H1 (cell line): ENCODE measurements at regions not wholly inside any gene's neighbourhood (a gene's known extent, or its start where the extent isn't known, plus 50 kb on each side); places are given as distances from the start of the nearest gene placed in this dataset.

Source experiments
- CTCF ChIA-PET: fragments of 300-600 bp; sonication (Branson Sonifier 250); formaldehyde crosslinking; loops from one replicate; lab custom pipeline; 2021; ENCODE audit not compliant: partially characterized antibody; lab: Charles Lee
- POLR2A ChIA-PET: fragments of 300-600 bp; sonication (Branson Sonifier 250); formaldehyde crosslinking; loops from one replicate; lab custom pipeline; 2021; ENCODE audit warnings: inconsistent platforms; ENCODE audit not compliant: partially characterized antibody; lab: Charles Lee
- DNase-seq, 2 experiments: peaks; one replicate each; pipeline versions ENCODE4 v3.0.0 to v3.0.0-alpha.2; 2010 to 2022; ENCODE audit warnings: low spot score in 2 of 2, low read depth in 1 of 2, mixed read lengths in 1 of 2
- FAIRE-seq: peaks from 2 replicates; lab custom pipeline; 2011; peaks lifted over from hg19 to GRCh38; lab: Jason Lieb, UNC
- H2AFZ ChIP-seq: 2 replicates; pipeline ENCODE4 v1.8.1; 2012; ENCODE audit warnings: low read length, inconsistent platforms
- H2AK5ac ChIP-seq: 2 replicates; pipeline ENCODE4 v1.6.1; 2013; ENCODE audit warnings: low read depth, low read length
- H2BK120ac ChIP-seq: replicated peaks from 2 replicates; pipeline ENCODE3; 2013; ENCODE audit warnings: low read depth, low read length, inconsistent platforms
- H2BK12ac ChIP-seq: 2 replicates; pipeline ENCODE4 v1.6.1; 2013; ENCODE audit warnings: low read depth, low read length
- H2BK15ac ChIP-seq: 2 replicates; pipeline ENCODE4 v1.6.1; 2013; ENCODE audit warnings: low read length
- H2BK20ac ChIP-seq: 2 replicates; pipeline ENCODE4 v1.6.1; 2013; ENCODE audit warnings: low read length
- H2BK5ac ChIP-seq: 2 replicates; pipeline ENCODE4 v1.6.1; 2013; ENCODE audit warnings: low read depth, low read length
- H3K14ac ChIP-seq: 2 replicates; pipeline ENCODE4 v1.6.1; 2013; ENCODE audit warnings: inconsistent platforms; ENCODE audit not compliant: insufficient read length
- H3K18ac ChIP-seq: 2 replicates; pipeline ENCODE4 v1.6.1; 2013; ENCODE audit warnings: low read length; ENCODE audit errors: extremely low read depth
- H3K23ac ChIP-seq: 2 replicates; pipeline ENCODE4 v1.6.1; 2013; ENCODE audit warnings: inconsistent platforms; ENCODE audit not compliant: insufficient read length
- H3K23me2 ChIP-seq: 2 replicates; pipeline ENCODE4 v1.6.1; 2013; ENCODE audit warnings: low read depth, low read length
- H3K27ac ChIP-seq: 2 replicates; pipeline ENCODE4 v1.6.1; 2011; ENCODE audit warnings: low read depth, low read length, inconsistent platforms
- H3K27me3 ChIP-seq, 4 experiments: replicated peaks in 1 of 4; 1 replicate in 1 of 4; 2 replicates in 3 of 4; pipeline versions ENCODE4 v1.6.1 to v1.8.1; 2011 to 2013; ENCODE audit warnings: low read length in 3 of 4, mild to moderate bottlenecking in 3 of 4, inconsistent platforms in 2 of 4, mixed read lengths in 2 of 4, moderate library complexity in 1 of 4; ENCODE audit not compliant: control insufficient read depth in 3 of 4, insufficient read depth in 3 of 4; ENCODE audit errors: extremely low read depth in 1 of 4
- H3K36me3 ChIP-seq, 4 experiments: 2 replicates each; pipeline versions ENCODE4 v1.6.1 to v1.8.1; 2011 to 2013; ENCODE audit warnings: mild to moderate bottlenecking in 4 of 4, low read length in 3 of 4, moderate library complexity in 2 of 4, control low read depth in 1 of 4, inconsistent platforms in 1 of 4; ENCODE audit not compliant: insufficient read depth in 4 of 4, control insufficient read depth in 2 of 4
- H3K4ac ChIP-seq: replicated peaks from 2 replicates; pipeline ENCODE3; 2013; ENCODE audit warnings: low read length, low read depth, mixed read lengths, inconsistent platforms; ENCODE audit not compliant: insufficient read length
- H3K4me1 ChIP-seq, 4 experiments: replicated peaks in 1 of 4; 1 replicate in 1 of 4; 2 replicates in 3 of 4; pipeline versions ENCODE4 v1.6.1 to v1.8.1; 2011 to 2013; ENCODE audit warnings: low read length in 3 of 4, inconsistent platforms in 2 of 4, mixed read lengths in 1 of 4; ENCODE audit not compliant: insufficient read depth in 4 of 4, control insufficient read depth in 3 of 4
- H3K4me2 ChIP-seq, 2 experiments: 2 replicates each; pipeline versions ENCODE4 v1.6.1 to v1.8.1; 2011 to 2013; ENCODE audit warnings: low read depth in 2 of 2, low read length in 2 of 2, control low read depth in 1 of 2, inconsistent platforms in 1 of 2, mild to moderate bottlenecking in 1 of 2; ENCODE audit not compliant: insufficient read depth in 1 of 2
- H3K4me3 ChIP-seq, 4 experiments: fragments of 200-600, 300-600 bp in 1 of 4; sonication (generic), shearing (Covaris generic), sonication (Bioruptor Twin) in 1 of 4; 2 replicates each; pipeline versions ENCODE4 v1.5.1 to v1.8.1; 2011 to 2016; ENCODE audit warnings: low read length in 4 of 4, low read depth in 3 of 4, control low read depth in 2 of 4, inconsistent platforms in 2 of 4, mild to moderate bottlenecking in 2 of 4, mixed read lengths in 1 of 4, moderate library complexity in 1 of 4; ENCODE audit not compliant: insufficient read depth in 2 of 4; ENCODE audit errors: extremely low read depth in 1 of 4
- H3K56ac ChIP-seq: replicated peaks from 2 replicates; pipeline ENCODE3; 2013; ENCODE audit warnings: low read depth, mild to moderate bottlenecking, mixed read lengths, low read length, inconsistent platforms; ENCODE audit not compliant: insufficient read length
- H3K79me1 ChIP-seq: 2 replicates; pipeline ENCODE4 v1.6.1; 2013; ENCODE audit warnings: low read depth, low read length, control low read depth
- H3K79me2 ChIP-seq, 2 experiments: 2 replicates each; pipeline versions ENCODE4 v1.6.1 to v1.8.1; 2012 to 2013; ENCODE audit warnings: low read length in 2 of 2, mild to moderate bottlenecking in 2 of 2, inconsistent platforms in 1 of 2; ENCODE audit not compliant: insufficient read depth in 2 of 2, control insufficient read depth in 1 of 2
- H3K9ac ChIP-seq, 4 experiments: replicated peaks in 1 of 4; 1 replicate in 1 of 4; 2 replicates in 3 of 4; pipeline versions ENCODE4 v1.6.1 to v1.8.1; 2011 to 2013; ENCODE audit warnings: low read depth in 3 of 4, low read length in 3 of 4, control low read depth in 2 of 4, mild to moderate bottlenecking in 2 of 4, moderate library complexity in 2 of 4, inconsistent platforms in 1 of 4; ENCODE audit errors: extremely low read depth in 1 of 4
- H3K9me3 ChIP-seq, 2 experiments: 2 replicates each; pipeline versions ENCODE4 v1.6.1 to v1.8.1; 2012 to 2013; ENCODE audit warnings: mild to moderate bottlenecking in 2 of 2, moderate library complexity in 2 of 2, control low read depth in 1 of 2, inconsistent platforms in 1 of 2, low read depth in 1 of 2, low read length in 1 of 2, mixed read lengths in 1 of 2; ENCODE audit not compliant: insufficient read depth in 2 of 2
- H4K20me1 ChIP-seq, 2 experiments: replicated peaks in 1 of 2; 2 replicates each; pipeline versions ENCODE3 to v1.8.1; 2011 to 2013; ENCODE audit warnings: inconsistent platforms in 2 of 2, low read length in 2 of 2, mild to moderate bottlenecking in 1 of 2; ENCODE audit not compliant: insufficient read depth in 2 of 2, control insufficient read depth in 1 of 2
- H4K5ac ChIP-seq: 2 replicates; pipeline ENCODE4 v1.6.1; 2013; ENCODE audit warnings: low read length, low read depth, mixed read lengths, inconsistent platforms; ENCODE audit not compliant: insufficient read length
- H4K8ac ChIP-seq: 2 replicates; pipeline ENCODE4 v1.8.0; 2013; ENCODE audit warnings: mild to moderate bottlenecking, moderate library complexity, low read length, inconsistent platforms; ENCODE audit not compliant: insufficient read depth; ENCODE audit errors: extremely low read depth
- H4K91ac ChIP-seq: replicated peaks from 2 replicates; pipeline ENCODE3; 2013; ENCODE audit warnings: low read length, mixed read lengths, inconsistent platforms; ENCODE audit not compliant: insufficient read length
- CBX5 ChIP-seq: fragments of 300-800, 300-1000 bp; sonication (generic); IDR thresholded peaks from 2 replicates; pipeline ENCODE4 v1.7.1; 2016; ENCODE audit warnings: antibody characterized with exemption, low read length, low read depth
- HDAC2 ChIP-seq, 2 experiments: fragments of 300-600 bp in 1 of 2; sonication (generic) in 1 of 2; IDR thresholded peaks; 2 replicates each; pipeline ENCODE4 v1.6.1; 2011 to 2012; ENCODE audit warnings: low read depth in 2 of 2, low read length in 2 of 2, mild to moderate bottlenecking in 2 of 2, moderate library complexity in 2 of 2, borderline replicate concordance in 1 of 2, inconsistent platforms in 1 of 2
- MAFK ChIP-seq: IDR thresholded peaks from 2 replicates; pipeline ENCODE4 v1.6.1; 2012; ENCODE audit warnings: low read depth, mild to moderate bottlenecking, improper control_type of control experiment, low read length
- WGBS, 2 experiments: shearing (Covaris generic) in 1 of 2; methylation state at CpG; one replicate each; pipeline versions ENCODE4 v1.1.6 to v1.1.7; 2013 to 2015; ENCODE audit warnings: low lambda C conversion rate in 2 of 2, mixed read lengths in 2 of 2, inconsistent platforms in 1 of 2, low coverage in 1 of 2, missing lambda C conversion rate in 1 of 2; ENCODE audit not compliant: insufficient replicate concordance in 2 of 2, insufficient coverage in 1 of 2, insufficient read length in 1 of 2; ENCODE audit errors: extremely low coverage in 1 of 2, missing lambda C conversion rate in 1 of 2; 5-methylcytosine and 5-hydroxymethylcytosine counted together

DNA sequence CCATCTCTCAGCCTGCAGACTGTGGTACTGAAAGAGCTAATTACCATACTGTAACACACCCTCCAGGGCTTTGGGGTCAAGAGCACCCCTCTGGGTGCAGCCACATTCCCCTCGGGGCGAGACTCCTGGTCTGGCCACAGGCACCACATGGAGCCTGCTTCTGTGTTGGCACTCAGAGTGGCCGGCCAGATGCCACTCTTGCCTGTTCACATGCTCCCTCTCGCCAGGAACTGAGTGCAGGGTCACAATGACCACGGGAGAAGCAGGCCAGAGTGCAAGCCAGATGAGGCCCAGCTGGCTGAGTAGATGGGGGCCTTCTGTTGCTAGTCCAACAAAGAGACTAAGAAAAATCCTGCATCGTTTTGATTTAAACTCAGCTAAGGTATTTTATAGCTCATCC, 864.0 kb downstream of the KCNT2 start:
- Histone ChIP-seq H3K4ac (no peak overlapping the region), H3K4me1 (peaks cover 0 to 2% (median 0%) of the 10 kb centered on the region in 4 experiments; a peak in 2 of 7 replicates)
- no peak for TF ChIP-seq CBX5
- no peak for TF ChIP-seq HDAC2 (IDR thresholded peaks at IDR 0.05; ENCODE audit: borderline replicate concordance in 1 of 2, low read depth in 2 of 2, low read length in 2 of 2)
- TF ChIP-seq MAFK, result no peak

More for the DNA sequence above, 864.0 kb downstream of the KCNT2 start:
- no peak overlapping the region for H3K4me2 ChIP-seq
- peak overlapping the region; percentile 43 for H2BK120ac ChIP-seq
- no peaks in the 10 kb centered on the region for H3K79me1 ChIP-seq
- no peak overlapping the region for H3K14ac ChIP-seq
- H3K79me2 ChIP-seq, result no peaks in the 10 kb centered on the region
- no peak overlapping the region for H3K56ac ChIP-seq
- H3K36me3 ChIP-seq, result no peaks in the 10 kb centered on the region
- H2AFZ ChIP-seq, result peak overlapping the region; percentile 96; the same call in 1 of the 2 replicates
- H4K91ac ChIP-seq, result no peak overlapping the region
- H2BK12ac ChIP-seq, result peak overlapping the region; percentile 82; the same call in 1 of the 2 replicates
- no peak overlapping the region for H2AK5ac ChIP-seq
- no peaks in the 10 kb centered on the region for H3K9me3 ChIP-seq
- no peak overlapping the region for H3K27ac ChIP-seq
- DNase-seq (no peak), FAIRE-seq (no peak)
- POLR2A ChIA-PET, result no interaction called here
- no peak overlapping the region for H2BK20ac ChIP-seq
- WGBS, 2 experiments, result 86% methylated on average over 6 of the region's 6 CpGs; no CpG with 5 or more reads in 1 of the 2 experiments
- CTCF ChIA-PET, result interaction anchor here (0.7 to 1.7 kb wide), 5 partner anchors 10 to 346 kb away, joined by 3 to 5 read pairs (median 3); no protein-coding TSS in a partner anchor
- H2BK15ac ChIP-seq, result 0 out of 2 replicates have a peak overlapping the region, but pooled peaks have one; percentile 36
- peak overlapping the region; percentile 24; the same call in 1 of the 2 replicates for H3K18ac ChIP-seq
- no peak overlapping the region for H3K4me3 ChIP-seq
- 0 out of 2 replicates have a peak overlapping the region, but pooled peaks have one; percentile 18 for H2BK5ac ChIP-seq
- H4K20me1 ChIP-seq, result no peaks in the 10 kb centered on the region
- H3K9ac ChIP-seq, result no peak overlapping the region
- H3K27me3 ChIP-seq, result no peaks in the 10 kb centered on the region
- peak overlapping the region; percentile 25; the same call in 1 of the 2 replicates for H4K8ac ChIP-seq
- H4K5ac ChIP-seq, result no peak overlapping the region
- H3K23ac ChIP-seq, result no peak overlapping the region
- no peaks in the 10 kb centered on the region for H3K23me2 ChIP-seq
